C4-2B (cell line): ENCODE measurements at regions not wholly inside any gene's neighbourhood (a gene's known extent, or its start where the extent isn't known, plus 50 kb on each side); places are given as distances from the start of the nearest gene placed in this dataset.

ENCODE experiments used
- CTCF ChIP-seq: fragments of 450-650 bp; conservative IDR thresholded peaks from 2 replicates; pipeline ENCODE4 v1.5.1; 2017; ENCODE audit warnings: mild to moderate bottlenecking
- ZFX ChIP-seq: fragments of 450-650 bp; IDR thresholded peaks from 2 replicates; pipeline ENCODE4 v1.6.1; 2017

- TF ChIP-seq CTCF, result no peak
- TF ChIP-seq ZFX, result no peak
These were observed 170.9 kb upstream of the NCAM1 start for GRCh38 chr11:112790286-112790685.
